Suppressor macrophage (primary cell): ENCODE measurements at regions not wholly inside any gene's neighbourhood (a gene's known extent, or its start where the extent isn't known, plus 50 kb on each side); places are given as distances from the start of the nearest gene placed in this dataset.
"Not testable (repeated sequence)": the region's sequence is repeated elsewhere in the genome, so short reads cannot be mapped to it uniquely, and the experiment has no call there.

ENCODE experiments used
- DNase-seq, 4 experiments: peaks; one replicate each; pipeline ENCODE4 v3.0.0-alpha.2; 2020 to 2022

GRCh38 chr7:94174956-94175355 is 170.8 kb upstream of the BET1 start:
- no peak for DNase-seq

DNA sequence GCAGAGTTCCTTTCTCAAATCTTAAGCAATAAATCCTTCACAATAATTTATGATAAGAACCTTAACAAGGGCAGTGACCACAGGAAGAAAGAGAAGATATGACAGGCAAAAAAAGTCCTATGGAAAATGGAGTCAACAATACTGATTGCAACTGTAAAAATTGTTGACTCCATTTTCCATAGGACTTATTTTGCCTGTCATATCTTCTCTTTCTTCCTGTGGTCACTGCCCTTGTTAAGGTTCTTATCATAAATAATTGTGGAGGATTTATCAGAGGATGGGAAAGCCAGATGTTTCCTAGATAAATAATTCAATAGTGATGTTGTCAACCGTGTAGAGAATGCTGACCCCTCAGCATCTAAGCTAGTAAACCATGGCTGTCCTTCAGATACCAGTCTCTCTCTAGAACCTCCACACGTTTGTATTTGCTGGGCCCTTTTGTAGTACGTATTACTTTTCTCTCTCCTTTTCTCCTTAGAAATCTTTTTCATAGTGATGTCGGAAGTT is 172.6 kb upstream of the BET1 start:
- no peak for DNase-seq

DNA sequence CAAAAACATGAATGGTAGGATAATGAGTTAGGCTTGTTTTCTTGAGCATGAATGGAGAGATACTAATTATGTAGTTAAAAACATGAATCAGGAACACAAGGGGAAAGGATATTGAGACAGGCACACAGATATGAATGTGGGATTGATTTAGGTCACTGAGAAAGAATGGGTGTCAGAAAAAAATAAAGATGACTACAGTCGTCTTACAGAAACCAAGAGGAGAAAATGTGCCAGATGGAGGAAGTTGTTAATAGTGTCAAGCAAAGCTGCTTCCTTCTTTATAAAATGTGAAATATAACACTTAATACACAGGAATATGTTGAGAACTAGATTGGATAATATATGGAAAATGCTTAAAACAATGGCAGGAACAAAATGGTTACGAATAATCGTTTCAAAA is 173.3 kb upstream of the BET1 start:
- peak in 2 of 4 experiments; percentile 27 to 34 for DNase-seq

DNA sequence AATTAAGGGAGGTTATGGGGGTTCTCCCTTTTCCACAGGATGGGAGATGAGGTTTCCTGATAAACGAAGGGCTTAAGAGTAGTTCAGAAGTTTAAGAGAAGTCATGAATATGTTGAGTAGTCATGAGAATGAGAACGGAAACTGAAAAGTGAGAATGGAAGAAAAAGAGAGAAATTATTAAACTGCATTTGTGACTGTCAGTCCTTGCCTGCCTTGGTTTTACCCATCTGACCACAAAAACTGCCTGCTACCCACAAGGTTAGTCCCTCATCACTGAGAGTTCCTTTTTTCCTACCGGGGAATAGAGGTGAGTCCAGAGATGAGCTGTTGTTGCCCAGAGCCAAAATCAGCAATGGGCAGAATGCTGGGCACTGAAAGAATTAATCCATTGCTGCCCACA is 174.1 kb upstream of the BET1 start:
- no peak for DNase-seq

GRCh38 chr7:94179466-94179865 is 175.3 kb upstream of the BET1 start:
- no peak for DNase-seq

GRCh38 chr7:94182066-94182465 is 177.9 kb upstream of the BET1 start:
- DNase-seq, result no peak

GRCh38 chr7:94182721-94183120 is 178.6 kb upstream of the BET1 start:
- no peak for DNase-seq

GRCh38 chr7:94183289-94183749 is 179.2 kb upstream of the BET1 start:
- peak in 2 of 4 experiments; percentile 22 to 47 for DNase-seq

DNA sequence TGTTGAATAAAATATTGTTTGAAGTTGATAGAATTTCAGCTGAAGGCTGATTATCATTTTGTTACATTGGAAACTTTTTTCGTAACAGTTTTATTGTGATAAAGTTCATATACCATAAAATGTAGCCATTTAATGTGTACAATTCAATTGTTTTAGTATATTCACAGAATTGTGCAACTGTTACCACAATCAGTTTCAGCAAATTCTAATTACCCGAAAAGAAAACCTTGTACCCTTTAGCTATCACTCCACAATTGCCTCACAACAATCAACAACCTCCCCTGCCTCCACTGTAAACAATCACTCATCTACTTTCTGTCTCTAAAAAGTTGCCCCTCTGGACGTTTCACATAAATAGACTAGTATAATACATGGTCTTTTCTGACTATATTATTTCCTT is 179.7 kb upstream of the BET1 start:
- DNase-seq, result no peak

- no peak for DNase-seq
Measured at GRCh38 chr7:94188350-94188749, 184.2 kb upstream of the BET1 start.

- DNase-seq, result no peak
Measured at GRCh38 chr7:94190599-94191061, 186.5 kb upstream of the BET1 start.

GRCh38 chr7:94194426-94194825 is 190.3 kb upstream of the BET1 start:
- not testable (repeated sequence) for DNase-seq

GRCh38 chr7:94195201-94195600 is 191.0 kb upstream of the BET1 start:
- no peak for DNase-seq

- DNase-seq, result no peak
Measured at GRCh38 chr7:94195813-94196212, 191.7 kb upstream of the BET1 start.

DNA sequence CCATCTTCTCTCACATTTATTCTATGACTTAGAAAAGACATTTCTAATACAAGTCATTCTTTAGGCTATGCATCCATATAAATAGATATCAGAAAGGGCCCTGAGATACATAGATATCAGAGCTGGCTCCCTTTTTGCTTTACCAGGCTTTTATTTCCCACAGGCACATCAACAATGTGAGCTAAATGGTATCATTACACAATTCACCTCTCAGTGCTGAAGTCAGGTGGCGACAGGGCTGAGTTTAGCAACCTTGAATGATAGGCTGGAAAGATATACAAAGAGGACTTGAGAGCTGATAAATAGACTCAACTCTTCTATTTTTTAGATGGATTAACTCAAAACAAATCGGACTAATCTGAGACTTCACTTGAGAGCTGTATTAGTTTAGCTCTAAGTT is 189.2 kb upstream of the COL1A2 start:
- DNase-seq, result no peak

DNA sequence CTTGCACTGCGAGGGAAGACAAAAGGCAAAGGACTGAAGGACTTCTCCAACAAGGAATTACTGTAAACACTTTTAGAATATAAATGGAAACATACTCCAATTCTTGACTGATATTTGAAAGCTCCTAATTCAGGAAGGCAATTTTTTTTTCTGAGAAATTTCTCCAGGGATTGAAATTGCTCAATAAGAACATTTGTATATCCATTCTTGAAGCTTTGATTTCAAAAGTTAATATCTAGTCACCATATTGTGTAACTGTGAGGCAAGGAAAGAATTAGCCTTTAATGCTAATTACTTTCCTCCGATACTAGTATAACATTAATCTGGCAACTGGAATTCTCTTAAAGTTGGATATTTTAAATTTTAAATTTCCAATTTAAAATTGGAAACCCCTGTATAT is 188.4 kb upstream of the COL1A2 start:
- no peak for DNase-seq

- DNase-seq, result no peak
Measured at GRCh38 chr7:94212160-94212559, 182.5 kb upstream of the COL1A2 start.

DNA sequence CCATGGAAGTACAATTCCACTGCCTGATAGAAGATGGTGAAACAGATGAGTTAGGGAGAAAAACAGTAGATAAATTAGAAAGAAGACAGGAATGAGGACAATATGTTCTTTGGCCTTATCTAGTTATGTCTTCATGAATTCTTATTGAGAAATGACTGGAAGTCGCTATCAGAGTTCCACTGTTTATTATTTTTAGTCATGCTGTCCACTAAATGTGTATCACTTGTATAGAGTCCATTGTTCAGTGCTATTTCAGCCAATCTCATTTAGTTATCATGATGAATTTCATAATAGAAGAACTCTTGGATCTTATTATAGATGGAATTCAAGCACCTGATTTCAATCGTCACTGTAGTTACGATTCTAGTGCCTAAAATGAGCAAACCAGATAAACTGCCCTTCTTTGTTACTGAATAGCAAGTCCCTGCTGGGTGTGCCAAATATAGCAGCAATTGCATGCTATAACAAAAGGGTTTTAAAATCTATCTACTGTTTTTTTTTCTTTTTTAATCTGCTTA is 177.7 kb upstream of the COL1A2 start:
- no peak for DNase-seq

DNA sequence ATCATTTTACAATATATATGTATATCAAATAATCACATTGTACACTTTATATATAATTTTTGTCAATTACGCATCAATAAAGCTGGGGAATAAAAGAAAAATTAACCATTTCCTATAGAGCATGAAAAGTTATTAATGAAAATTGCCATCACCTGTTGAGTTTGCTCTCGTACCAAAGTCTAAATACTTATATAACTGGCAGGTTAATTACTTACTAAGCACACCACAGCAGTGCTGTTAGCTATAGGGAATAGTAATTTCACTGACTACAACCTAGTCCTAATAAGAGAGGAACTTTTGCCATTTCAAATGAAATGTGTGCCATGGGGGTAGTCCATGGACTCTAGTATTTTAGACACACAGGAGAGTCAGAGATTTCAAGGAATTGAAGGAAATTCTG is 176.9 kb upstream of the COL1A2 start:
- no peak for DNase-seq

DNA sequence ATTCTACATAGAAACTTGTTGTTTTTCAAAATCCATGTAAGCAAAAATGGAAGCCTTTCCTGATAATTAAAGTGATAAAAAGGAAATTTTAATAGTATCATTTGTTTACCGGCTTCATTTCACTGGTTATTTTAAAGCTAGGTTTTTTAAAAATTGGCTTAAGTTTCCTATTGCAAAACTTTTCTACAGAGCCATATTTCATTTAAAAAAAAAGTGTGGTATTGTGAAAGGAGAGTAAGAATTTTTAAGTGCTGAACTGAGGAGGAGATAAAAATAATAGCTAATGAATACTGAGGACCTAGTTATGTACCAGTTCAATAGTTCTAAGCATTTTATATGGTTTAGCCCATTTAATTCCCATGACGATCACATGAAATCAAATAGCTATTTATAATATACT is 172.2 kb upstream of the COL1A2 start:
- no peak for DNase-seq

DNA sequence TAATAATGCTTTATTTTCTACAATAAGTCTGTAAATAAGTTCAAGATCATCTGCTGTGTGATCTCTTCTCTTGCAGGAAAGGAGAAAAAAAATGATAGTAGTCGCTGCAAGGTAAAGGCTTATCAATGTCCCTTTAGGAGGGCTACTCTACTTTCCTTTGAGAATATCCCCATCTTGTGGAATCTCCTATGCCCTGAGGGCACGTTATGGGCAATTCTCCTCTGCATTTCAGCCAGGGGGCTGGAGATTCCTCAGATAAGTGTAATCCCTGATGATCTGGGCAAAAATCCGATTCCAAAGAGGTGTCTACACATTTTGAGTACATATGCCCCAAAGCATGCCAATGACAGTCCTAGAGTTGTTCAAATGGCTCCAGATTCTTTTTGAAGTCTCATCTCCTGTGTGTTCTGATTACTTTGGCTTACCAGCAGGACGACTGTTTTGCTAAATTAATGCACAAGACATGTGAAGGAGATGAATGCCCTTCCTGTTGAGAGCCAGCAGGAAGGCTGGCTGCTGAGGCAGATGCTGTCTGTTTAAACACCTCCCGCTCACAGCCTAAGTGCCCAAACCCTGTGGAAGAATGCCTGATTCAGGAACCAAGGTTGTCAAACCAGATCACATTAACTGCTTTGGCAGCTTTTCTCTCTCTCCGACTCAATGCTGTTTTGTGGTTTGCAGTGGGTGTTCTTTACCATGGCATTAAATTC is 171.2 kb upstream of the COL1A2 start:
- DNase-seq, result peak in 2 of 4 experiments; percentile 3 to 10

- DNase-seq, result no peak
Measured at GRCh38 chr7:94228223-94228622, 166.5 kb upstream of the COL1A2 start.

DNA sequence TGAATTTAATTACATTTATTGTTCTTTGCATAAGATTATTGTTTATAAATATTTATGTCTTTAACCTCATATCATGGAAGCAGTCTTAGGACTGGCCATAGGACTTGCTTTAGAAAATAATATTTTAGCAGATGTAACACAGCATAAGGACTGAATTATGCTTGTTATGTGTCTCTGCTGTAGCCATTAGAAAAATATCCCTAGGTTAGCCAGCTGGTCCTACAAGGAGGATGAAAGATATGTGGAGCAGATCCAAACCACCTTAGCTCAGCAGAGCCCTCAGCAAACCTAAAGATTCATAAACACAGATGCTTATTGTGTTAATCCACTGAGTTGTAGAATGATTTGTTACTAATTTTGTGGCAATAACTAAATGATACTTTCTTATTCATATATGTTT is 166.0 kb upstream of the COL1A2 start:
- DNase-seq, result no peak

DNA sequence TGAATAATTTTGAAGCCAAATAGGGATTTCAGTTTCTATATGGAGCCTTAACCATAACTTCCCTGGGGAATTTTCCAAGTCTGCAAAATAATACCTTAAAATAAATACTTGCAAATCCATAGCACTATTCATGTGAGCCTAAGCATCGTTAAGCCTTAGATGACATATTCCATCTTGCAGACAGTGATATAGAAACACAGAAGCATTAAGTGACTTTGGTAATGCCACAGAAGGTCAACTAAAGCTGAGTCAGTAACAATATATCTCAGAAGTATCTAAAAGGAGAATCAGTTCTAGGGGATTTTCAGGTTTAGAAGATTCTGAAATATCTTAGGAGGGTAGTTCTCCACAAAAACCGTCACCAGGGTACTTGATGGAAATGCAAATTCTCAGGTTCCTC is 163.4 kb upstream of the COL1A2 start:
- DNase-seq, result no peak

DNA sequence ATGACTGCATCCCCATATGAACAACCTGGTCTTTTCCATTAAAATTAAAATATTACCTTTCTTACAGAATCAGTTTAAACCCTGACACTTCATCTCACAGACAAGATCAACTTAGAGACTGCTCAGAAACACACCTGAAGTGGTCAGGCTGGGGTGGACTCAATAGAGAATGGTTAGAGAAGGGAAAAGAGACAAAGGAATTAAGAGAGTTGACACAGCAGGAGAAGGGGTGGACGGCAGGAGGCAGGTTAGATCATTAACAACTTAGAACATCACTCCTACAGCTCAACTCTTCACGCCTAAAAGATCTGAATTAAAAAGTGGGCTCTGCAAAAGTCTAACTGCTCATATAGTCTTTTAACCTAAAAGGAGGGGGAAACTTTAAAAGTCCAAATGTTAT is 157.7 kb upstream of the COL1A2 start:
- DNase-seq, result no peak
